A549 (cell line): ENCODE measurements at regions not wholly inside any gene's neighbourhood (a gene's known extent, or its start where the extent isn't known, plus 50 kb on each side); places are given as distances from the start of the nearest gene placed in this dataset.

Source experiments
- TF ChIP-seq, protein P1 (sequence below): fragments of 450-650 bp; IDR thresholded peaks from 2 replicates; pipeline ENCODE4 v1.6.1; 2014; ENCODE audit warnings: antibody characterized with exemption
- TF ChIP-seq, protein P2 (sequence below): fragments of >200 bp; sonication (Bioruptor Twin); formaldehyde crosslinking; IDR thresholded peaks from 3 replicates; pipeline ENCODE4 v1.5.1; 2016

DNA sequence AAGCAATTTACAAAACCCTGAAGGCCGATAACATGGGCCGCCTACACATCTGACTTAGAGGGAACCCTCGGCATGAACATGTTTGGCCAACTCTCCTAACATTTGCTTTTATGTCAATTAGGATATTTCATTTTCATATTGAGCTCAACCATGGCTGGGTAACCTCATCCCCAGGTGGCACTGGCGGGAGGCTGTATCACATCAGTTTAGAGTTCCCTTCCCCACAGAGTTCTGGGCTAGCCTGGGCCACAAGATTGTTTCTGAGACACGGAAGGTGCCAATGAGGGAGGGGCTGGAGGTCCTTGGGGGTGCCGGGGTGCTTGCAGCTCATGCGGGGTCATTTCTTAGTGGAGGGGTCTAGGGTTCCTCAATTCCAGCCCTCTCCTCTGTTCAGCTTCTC lies 386.5 kb upstream of the MKI67 start:
- TF ChIP-seq, protein P1, sequence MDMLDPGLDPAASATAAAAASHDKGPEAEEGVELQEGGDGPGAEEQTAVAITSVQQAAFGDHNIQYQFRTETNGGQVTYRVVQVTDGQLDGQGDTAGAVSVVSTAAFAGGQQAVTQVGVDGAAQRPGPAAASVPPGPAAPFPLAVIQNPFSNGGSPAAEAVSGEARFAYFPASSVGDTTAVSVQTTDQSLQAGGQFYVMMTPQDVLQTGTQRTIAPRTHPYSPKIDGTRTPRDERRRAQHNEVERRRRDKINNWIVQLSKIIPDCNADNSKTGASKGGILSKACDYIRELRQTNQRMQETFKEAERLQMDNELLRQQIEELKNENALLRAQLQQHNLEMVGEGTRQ, result no peak
- TF ChIP-seq, protein P2, sequence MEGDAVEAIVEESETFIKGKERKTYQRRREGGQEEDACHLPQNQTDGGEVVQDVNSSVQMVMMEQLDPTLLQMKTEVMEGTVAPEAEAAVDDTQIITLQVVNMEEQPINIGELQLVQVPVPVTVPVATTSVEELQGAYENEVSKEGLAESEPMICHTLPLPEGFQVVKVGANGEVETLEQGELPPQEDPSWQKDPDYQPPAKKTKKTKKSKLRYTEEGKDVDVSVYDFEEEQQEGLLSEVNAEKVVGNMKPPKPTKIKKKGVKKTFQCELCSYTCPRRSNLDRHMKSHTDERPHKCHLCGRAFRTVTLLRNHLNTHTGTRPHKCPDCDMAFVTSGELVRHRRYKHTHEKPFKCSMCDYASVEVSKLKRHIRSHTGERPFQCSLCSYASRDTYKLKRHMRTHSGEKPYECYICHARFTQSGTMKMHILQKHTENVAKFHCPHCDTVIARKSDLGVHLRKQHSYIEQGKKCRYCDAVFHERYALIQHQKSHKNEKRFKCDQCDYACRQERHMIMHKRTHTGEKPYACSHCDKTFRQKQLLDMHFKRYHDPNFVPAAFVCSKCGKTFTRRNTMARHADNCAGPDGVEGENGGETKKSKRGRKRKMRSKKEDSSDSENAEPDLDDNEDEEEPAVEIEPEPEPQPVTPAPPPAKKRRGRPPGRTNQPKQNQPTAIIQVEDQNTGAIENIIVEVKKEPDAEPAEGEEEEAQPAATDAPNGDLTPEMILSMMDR, result no peak
